AML-193 (cell line): ENCODE measurements at regions not wholly inside any gene's neighbourhood (a gene's known extent, or its start where the extent isn't known, plus 50 kb on each side); places are given as distances from the start of the nearest gene placed in this dataset.
"Not testable (repeated sequence)": the region's sequence is repeated elsewhere in the genome, so short reads cannot be mapped to it uniquely, and the experiment has no call there.

Experiments
- DNase-seq, 2 experiments: peaks; one replicate each; lab custom pipeline; 2025; lab: John Stamatoyannopoulos, UW

GRCh38 chr7:93048136-93048930 lies 69.4 kb downstream of the SAMD9 start:
- DNase-seq: no peak

GRCh38 chr7:93047514-93048099 lies 70.2 kb downstream of the SAMD9 start:
- no peak for DNase-seq

- DNase-seq: no peak
Measured at GRCh38 chr7:93046641-93047040, 71.1 kb downstream of the SAMD9 start.

- DNase-seq: no peak
Measured at GRCh38 chr7:93044147-93044810, 73.5 kb downstream of the SAMD9 start.

- DNase-seq: no peak
Measured at GRCh38 chr7:93043385-93043985, 74.3 kb downstream of the SAMD9 start.

- no peak for DNase-seq
Measured at GRCh38 chr7:93040355-93040754, 77.4 kb downstream of the SAMD9 start.

GRCh38 chr7:93039786-93040185 lies 78.0 kb downstream of the SAMD9 start:
- no peak for DNase-seq

GRCh38 chr7:93039282-93039681 lies 78.5 kb downstream of the SAMD9 start:
- DNase-seq: no peak

- DNase-seq: no peak
Measured at GRCh38 chr7:93036807-93037206, 81.0 kb downstream of the SAMD9 start.

GRCh38 chr7:93036149-93036640 lies 81.6 kb downstream of the SAMD9 start:
- no peak for DNase-seq

GRCh38 chr7:93031795-93032194 lies 86.0 kb downstream of the SAMD9 start:
- DNase-seq: no peak

GRCh38 chr7:93030605-93031225 lies 87.1 kb downstream of the SAMD9 start:
- no peak for DNase-seq

- DNase-seq: no peak
Measured at GRCh38 chr7:93029056-93029455, 88.7 kb downstream of the SAMD9 start.

GRCh38 chr7:93028610-93029009 lies 89.2 kb downstream of the SAMD9 start:
- DNase-seq: no peak

GRCh38 chr7:93027044-93027443 lies 90.7 kb downstream of the SAMD9 start:
- no peak for DNase-seq

GRCh38 chr7:93026425-93026824 lies 91.4 kb downstream of the SAMD9 start:
- no peak for DNase-seq

GRCh38 chr7:93025389-93025788 lies 92.4 kb downstream of the SAMD9 start:
- DNase-seq: no peak

- DNase-seq: not testable (repeated sequence)
Measured at GRCh38 chr7:93022931-93023478, 94.8 kb downstream of the SAMD9 start.

GRCh38 chr7:93021748-93022147 lies 96.0 kb downstream of the SAMD9 start:
- no peak for DNase-seq

- no peak for DNase-seq
Measured at GRCh38 chr7:93018716-93019115, 99.1 kb downstream of the SAMD9 start.

- no peak for DNase-seq
Measured at GRCh38 chr7:93016681-93017381, 100.9 kb downstream of the SAMD9 start.
